GM21619 (cell line): ENCODE measurements at regions not wholly inside any gene's neighbourhood (a gene's known extent, or its start where the extent isn't known, plus 50 kb on each side); places are given as distances from the start of the nearest gene placed in this dataset.

Source experiments
- ATAC-seq: cut with Tn5 transposase; IDR thresholded peaks from one replicate; pipeline ENCODE4 v1.9.1; 2021; ENCODE audit not compliant: unreplicated experiment

GRCh38 chr2:164186591-164186990 is 434.7 kb downstream of the GRB14 start:
- ATAC-seq, result no peak

DNA sequence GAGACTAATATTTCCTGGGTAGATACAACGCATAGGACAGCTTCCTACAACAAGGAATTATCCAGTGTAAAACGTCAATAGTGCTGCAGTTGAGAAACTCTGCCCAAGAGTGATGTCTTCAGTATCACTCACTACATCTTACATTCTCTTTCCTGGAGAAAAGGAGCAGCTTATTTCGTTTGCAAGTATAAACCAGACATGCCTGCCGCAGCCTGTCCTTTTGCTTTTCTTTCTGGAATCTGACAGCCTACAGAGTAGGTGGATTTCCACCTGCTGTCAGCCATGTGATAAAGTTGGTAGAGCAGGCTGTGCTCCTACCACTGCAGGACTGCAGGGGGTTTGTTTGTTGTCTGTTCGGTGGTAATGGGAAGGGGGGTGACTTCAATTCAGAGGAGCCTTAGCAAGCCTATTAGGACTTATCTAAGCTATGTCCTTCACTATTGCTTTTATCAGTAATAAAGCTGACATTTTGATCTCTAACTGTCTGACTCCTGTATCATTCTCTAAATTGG is 439.1 kb downstream of the GRB14 start:
- ATAC-seq, result no peak

- ATAC-seq, result no peak
Measured at GRCh38 chr2:164178835-164179465, 442.3 kb downstream of the GRB14 start.

GRCh38 chr2:164164602-164165001 is 428.8 kb upstream of the FIGN start:
- ATAC-seq, result no peak

- ATAC-seq, result no peak
Measured at GRCh38 chr2:164155558-164155957, 419.8 kb upstream of the FIGN start.

DNA sequence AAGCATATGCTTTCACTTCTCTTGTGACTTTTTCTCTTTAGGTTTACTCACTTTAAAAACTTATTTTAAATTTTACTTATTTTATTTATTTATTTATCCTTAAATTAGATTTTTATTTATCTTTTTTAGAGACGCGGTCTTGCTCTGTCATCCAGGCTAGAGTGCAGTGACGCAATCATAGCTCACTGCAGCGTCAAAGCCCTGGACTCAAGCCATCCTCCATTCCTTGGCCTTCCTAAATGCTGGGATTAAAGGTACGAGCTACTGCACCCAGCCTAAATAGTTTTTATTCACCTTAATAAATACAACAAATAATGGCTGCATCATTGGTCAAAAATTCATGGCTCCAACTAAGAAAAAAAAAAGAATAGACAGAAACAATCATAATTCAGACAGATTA is 415.7 kb upstream of the FIGN start:
- no peak for ATAC-seq

DNA sequence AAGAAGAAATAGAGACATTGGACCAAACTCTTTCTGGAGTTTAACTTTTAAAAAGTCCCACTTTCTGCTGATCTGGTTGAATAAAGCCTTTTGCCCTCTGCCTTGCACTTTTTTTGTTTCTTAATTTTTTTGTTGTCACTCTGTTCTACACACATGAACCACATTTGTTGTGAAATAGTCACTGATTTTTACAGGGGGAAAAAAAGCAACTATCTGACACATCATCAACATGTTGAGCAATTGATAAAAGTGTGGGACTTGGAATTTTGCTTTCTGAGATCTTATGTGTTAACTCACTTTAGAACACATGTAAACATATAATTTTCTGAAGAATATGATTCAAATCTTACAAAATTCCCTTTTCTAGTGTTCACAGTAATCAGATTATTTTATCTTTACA is 414.8 kb upstream of the FIGN start:
- no peak for ATAC-seq

DNA sequence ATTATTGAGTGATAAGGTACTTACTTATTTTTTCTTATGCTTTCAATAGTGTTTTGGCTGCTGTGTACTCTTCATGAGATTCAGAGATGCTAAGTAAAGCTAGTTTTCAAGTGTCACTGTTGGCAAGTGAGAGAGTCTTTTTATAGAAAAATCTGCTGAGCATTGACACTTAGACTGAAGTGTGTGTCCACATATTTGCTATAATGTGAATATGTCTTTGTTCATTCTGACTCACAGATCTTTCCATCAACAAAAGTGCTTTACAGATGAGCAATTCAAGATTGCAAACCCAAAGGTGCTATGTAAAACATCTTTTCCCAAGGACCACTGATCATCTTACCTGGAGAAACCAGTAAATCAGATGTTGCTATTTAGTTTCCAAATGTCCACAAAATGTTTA is 410.6 kb upstream of the FIGN start:
- no peak for ATAC-seq

- no peak for ATAC-seq
Measured at GRCh38 chr2:164145093-164145987, 409.5 kb upstream of the FIGN start.

DNA sequence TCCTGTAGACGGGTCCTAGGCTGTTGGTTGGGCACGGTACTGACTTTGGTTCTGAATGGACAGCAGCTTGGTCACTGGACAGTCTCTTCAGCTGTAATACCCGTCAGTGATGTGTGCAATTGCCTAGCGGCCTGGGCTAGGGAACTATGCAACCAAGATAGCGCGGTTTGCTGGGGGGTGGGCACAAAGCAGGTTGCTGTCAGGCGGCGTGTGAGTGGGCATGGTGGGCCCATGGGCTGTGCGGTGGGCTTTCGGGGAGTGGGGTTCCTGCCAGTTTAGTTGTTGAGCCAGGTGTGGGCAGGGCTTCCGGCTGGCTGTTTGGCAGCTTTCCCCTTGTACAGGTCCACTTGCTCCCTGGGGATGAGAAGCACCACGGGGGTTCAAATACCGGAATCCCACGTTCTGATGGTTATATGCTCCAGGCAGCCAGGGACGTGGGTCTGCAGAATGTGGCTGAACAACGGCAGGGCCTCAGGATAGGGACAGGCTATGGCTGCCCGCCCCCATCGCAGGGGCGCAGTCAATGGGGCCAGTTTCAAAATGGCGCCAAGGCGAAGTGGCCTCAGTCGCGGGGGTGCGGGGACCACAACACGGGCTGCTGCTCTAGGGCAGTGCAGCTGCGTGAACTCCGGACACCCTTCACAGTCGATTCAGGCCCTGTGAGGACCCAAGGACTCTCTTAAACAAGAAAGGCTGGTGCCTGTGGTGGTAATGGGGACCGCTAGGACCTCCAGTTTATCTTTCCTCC is 407.5 kb upstream of the FIGN start:
- no peak for ATAC-seq

- ATAC-seq, result no peak
Measured at GRCh38 chr2:164142755-164143154, 406.9 kb upstream of the FIGN start.

DNA sequence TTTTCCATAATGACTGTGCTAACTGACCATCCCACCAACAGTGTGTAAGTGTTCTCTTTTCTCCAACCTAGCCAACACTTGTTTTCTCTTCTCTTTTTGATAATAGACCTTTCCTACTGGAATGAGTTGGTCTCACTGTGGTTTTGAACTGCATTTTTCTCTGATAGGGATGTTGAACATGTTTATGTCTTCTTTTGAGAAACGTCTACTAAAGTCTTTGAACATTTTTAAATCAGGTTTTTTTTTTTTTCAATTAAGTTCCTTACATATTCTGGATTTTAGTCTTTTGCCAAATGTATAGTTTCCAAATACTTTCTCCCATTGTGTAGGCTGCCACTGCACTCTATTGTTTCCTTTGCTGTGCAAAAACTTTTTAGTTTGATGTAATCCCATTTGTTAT is 405.5 kb upstream of the FIGN start:
- ATAC-seq, result no peak

- no peak for ATAC-seq
Measured at GRCh38 chr2:164138750-164139149, 402.9 kb upstream of the FIGN start.

DNA sequence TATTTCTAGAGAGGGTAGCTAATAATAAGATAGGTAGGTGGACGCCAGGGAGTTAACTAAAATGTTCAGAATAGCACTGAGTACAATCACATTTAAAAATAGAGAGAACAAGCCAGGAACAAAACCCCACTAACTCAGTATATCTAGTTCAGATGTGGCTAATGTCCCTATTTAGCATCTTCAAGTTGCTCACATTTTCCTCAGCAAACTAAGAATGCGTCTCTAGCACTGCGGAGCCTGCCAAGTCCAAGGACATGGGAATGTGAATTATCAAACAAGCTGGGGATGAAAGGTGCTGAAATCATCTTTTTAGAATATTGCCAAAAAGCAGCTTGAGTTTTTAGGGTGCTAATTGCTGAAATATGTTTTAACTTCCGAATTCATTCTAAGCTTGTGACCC is 398.5 kb upstream of the FIGN start:
- no peak for ATAC-seq

GRCh38 chr2:164127971-164128527 is 392.2 kb upstream of the FIGN start:
- no peak for ATAC-seq

- ATAC-seq, result no peak
Measured at GRCh38 chr2:164126960-164127660, 391.3 kb upstream of the FIGN start.

DNA sequence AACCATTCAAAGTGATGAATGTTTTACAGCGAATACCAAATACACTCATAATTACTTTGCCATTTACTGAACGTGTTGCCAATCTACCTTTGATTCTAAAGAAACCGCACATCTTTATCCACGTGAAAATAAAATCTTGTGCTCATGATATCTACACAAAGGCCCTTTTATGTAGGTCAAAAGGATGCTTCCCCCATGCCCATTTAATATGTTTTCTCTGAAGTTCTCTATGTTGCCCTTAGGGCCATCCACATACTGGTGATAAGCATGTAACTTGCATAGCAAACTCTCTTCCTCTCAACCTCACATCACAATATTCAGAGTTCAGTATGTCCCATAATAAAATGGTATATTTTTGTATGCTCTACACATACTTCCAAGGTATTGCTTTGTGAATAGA is 380.0 kb upstream of the FIGN start:
- no peak for ATAC-seq

- ATAC-seq, result no peak
Measured at GRCh38 chr2:164114937-164115336, 379.1 kb upstream of the FIGN start.

GRCh38 chr2:164112105-164112504 is 376.3 kb upstream of the FIGN start:
- no peak for ATAC-seq

DNA sequence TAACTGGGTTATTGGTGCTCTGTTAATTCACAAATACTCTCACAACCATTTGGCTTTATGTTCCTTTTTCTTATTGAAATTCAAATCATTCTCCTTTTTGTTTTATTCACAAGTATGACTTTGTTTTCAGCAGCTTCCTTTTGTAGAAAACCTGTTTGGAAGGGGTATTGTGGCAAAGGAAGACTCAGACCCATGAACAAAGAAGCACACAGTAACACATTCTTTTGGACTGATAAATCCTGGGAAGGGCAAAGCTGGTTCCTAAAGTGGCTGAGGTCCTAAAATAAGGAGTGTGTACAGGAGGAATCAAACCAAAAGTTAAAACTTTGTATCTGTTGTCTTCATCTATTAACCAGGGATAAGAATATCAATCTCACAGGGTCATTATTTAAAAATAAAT is 374.7 kb upstream of the FIGN start:
- ATAC-seq, result no peak

DNA sequence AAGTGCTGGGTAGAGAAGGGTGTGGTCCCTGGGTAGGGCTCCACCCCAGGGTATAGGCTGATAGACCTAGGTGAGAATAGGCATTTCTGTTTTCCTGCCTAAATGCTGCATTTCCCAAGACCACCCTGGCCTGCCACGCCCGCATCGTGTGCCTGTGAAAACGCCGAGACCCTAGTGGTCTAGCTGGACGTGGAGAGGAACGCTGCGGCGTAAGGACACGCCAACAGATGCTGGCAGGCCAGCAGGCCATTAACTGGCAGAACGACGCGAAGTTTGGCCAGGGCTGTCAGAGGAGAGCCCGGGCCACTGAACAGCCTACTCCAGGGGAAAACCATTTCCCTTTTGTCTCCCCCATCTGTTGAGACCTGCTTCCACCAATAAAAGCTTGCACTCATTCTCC is 373.2 kb upstream of the FIGN start:
- ATAC-seq, result no peak
